ENCODE measurements at regions not wholly inside any gene's neighbourhood (a gene's known extent, or its start where the extent isn't known, plus 50 kb on each side); places are given as distances from the start of the nearest gene placed in this dataset.

DNA sequence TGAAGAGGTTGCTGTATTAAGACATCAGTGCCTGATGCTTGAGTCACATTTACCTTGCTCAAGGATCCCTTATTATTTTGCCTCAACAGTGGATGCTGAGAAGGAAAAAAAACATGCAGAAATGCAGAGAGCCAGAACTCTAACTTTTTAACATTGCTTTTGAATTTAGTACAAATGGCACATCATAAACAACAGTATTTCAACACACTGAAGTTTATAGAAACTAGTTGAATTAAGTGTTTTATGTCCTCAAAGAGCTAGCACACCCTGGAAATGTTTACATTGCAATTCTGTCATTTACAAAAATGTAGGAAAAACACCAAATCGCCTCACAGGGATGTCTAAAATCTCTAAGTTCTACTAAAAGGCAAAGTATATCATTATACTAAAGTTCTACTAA is 69.5 kb upstream of the BLTP1 start:
- TF ChIP-seq, protein P1, sequence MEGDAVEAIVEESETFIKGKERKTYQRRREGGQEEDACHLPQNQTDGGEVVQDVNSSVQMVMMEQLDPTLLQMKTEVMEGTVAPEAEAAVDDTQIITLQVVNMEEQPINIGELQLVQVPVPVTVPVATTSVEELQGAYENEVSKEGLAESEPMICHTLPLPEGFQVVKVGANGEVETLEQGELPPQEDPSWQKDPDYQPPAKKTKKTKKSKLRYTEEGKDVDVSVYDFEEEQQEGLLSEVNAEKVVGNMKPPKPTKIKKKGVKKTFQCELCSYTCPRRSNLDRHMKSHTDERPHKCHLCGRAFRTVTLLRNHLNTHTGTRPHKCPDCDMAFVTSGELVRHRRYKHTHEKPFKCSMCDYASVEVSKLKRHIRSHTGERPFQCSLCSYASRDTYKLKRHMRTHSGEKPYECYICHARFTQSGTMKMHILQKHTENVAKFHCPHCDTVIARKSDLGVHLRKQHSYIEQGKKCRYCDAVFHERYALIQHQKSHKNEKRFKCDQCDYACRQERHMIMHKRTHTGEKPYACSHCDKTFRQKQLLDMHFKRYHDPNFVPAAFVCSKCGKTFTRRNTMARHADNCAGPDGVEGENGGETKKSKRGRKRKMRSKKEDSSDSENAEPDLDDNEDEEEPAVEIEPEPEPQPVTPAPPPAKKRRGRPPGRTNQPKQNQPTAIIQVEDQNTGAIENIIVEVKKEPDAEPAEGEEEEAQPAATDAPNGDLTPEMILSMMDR (conservative IDR thresholded peaks at IDR 0.05; ENCODE audit: low read depth, low read length) = no peak
- no peak for TF ChIP-seq EZH2 (IDR thresholded peaks at IDR 0.05; ENCODE audit: borderline replicate concordance, low read depth, low read length, poor library complexity, severe bottlenecking)
